ENCODE measurements at regions not wholly inside any gene's neighbourhood (a gene's known extent, or its start where the extent isn't known, plus 50 kb on each side); places are given as distances from the start of the nearest gene placed in this dataset.

DNA sequence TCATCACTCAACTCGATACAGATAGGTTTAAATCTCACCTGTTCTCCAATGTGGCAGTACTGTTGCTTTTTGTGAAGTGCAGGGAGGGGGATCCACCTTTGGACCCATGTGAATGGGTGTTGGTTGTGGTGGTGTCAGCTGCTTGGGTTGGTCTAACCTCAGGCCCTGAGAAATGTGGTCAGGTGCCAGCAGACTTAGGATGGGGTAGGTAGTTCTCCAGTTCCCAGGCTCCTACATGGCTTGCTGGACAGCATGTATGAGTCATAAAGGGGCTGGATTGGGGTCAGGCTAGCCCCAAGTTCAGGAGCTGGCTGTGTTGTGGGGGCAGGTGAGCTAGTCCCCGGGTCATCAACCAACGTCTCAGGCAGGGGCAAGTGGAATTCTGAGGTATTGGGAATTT, 472.6 kb upstream of the CNTNAP2 start:
- no peak for TF ChIP-seq CTCF (IDR thresholded peaks at IDR 0.05; ENCODE audit: low read depth, low read length, poor library complexity, severe bottlenecking)
- no peak for TF ChIP-seq EZH2phosphoT487 (IDR thresholded peaks at IDR 0.05; ENCODE audit: borderline replicate concordance, low read length)
